ENCODE measurements at regions not wholly inside any gene's neighbourhood (a gene's known extent, or its start where the extent isn't known, plus 50 kb on each side); places are given as distances from the start of the nearest gene placed in this dataset.

GRCh38 chr7:128167791-128168666, 73.0 kb upstream of the LEP start:
- ATAC-seq, result no peak
- H3K36me3 ChIP-seq, result no peaks in the 10 kb centered on the region
- peaks cover 60% of the 10 kb centered on the region for H3K27me3 ChIP-seq
- DNase-seq, result no peak
- TF ChIP-seq, protein P1, sequence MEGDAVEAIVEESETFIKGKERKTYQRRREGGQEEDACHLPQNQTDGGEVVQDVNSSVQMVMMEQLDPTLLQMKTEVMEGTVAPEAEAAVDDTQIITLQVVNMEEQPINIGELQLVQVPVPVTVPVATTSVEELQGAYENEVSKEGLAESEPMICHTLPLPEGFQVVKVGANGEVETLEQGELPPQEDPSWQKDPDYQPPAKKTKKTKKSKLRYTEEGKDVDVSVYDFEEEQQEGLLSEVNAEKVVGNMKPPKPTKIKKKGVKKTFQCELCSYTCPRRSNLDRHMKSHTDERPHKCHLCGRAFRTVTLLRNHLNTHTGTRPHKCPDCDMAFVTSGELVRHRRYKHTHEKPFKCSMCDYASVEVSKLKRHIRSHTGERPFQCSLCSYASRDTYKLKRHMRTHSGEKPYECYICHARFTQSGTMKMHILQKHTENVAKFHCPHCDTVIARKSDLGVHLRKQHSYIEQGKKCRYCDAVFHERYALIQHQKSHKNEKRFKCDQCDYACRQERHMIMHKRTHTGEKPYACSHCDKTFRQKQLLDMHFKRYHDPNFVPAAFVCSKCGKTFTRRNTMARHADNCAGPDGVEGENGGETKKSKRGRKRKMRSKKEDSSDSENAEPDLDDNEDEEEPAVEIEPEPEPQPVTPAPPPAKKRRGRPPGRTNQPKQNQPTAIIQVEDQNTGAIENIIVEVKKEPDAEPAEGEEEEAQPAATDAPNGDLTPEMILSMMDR (IDR thresholded peaks at IDR 0.05), result no peak
- no peak overlapping the region for H3K27ac ChIP-seq
- peaks cover 19% of the 10 kb centered on the region for H3K4me1 ChIP-seq
- intact Hi-C loops (cut with DNase I), result no loop called here
- H3K9me3 ChIP-seq, result no peaks in the 10 kb centered on the region
- H3K4me3 ChIP-seq, result peak overlapping the region; percentile 45

- TF ChIP-seq, protein P1 (IDR thresholded peaks at IDR 0.05), result no peak
- DNase-seq, result no peak
- Histone ChIP-seq H3K9me3 (no peaks in the 10 kb centered on the region), H3K27ac (no peak overlapping the region), H3K4me3 (no peak overlapping the region), H3K4me1 (peaks cover 19% of the 10 kb centered on the region), H3K36me3 (no peaks in the 10 kb centered on the region), H3K27me3 (peaks cover 54% of the 10 kb centered on the region)
- intact Hi-C loops (cut with DNase I), result no loop called here
- peak; percentile 7 for ATAC-seq
Observed at GRCh38 chr7:128168667-128169210, 72.3 kb upstream of the LEP start.

GRCh38 chr7:128170461-128170860, 70.6 kb upstream of the LEP start:
- Histone ChIP-seq H3K4me3 (no peak overlapping the region), H3K4me1 (peaks cover 19% of the 10 kb centered on the region), H3K27me3 (peaks cover 37% of the 10 kb centered on the region), H3K27ac (no peak overlapping the region), H3K36me3 (no peaks in the 10 kb centered on the region), H3K9me3 (no peaks in the 10 kb centered on the region)
- DNase-seq (no peak), ATAC-seq (no peak)
- intact Hi-C loops (cut with DNase I), result no loop called here
- TF ChIP-seq, protein P1 (IDR thresholded peaks at IDR 0.05), result no peak

GRCh38 chr7:128171342-128171918, 69.6 kb upstream of the LEP start:
- Histone ChIP-seq H3K4me1 (peaks cover 18% of the 10 kb centered on the region), H3K4me3 (no peak overlapping the region), H3K27ac (no peak overlapping the region), H3K36me3 (no peaks in the 10 kb centered on the region), H3K9me3 (no peaks in the 10 kb centered on the region), H3K27me3 (peaks cover 32% of the 10 kb centered on the region)
- ATAC-seq (no peak), DNase-seq (no peak)
- intact Hi-C loops (cut with DNase I), result no loop called here
- TF ChIP-seq, protein P1 (IDR thresholded peaks at IDR 0.05), result no peak

GRCh38 chr7:128172151-128172550, 68.9 kb upstream of the LEP start:
- peaks cover 11% of the 10 kb centered on the region for H3K4me1 ChIP-seq

More at GRCh38 chr7:128172151-128172550, 68.9 kb upstream of the LEP start:
- no peaks in the 10 kb centered on the region for H3K9me3 ChIP-seq
- DNase-seq (no peak), ATAC-seq (no peak)
- H3K27me3 ChIP-seq, result peaks cover 29% of the 10 kb centered on the region
- no peak overlapping the region for H3K4me3 ChIP-seq
- TF ChIP-seq, protein P1 (IDR thresholded peaks at IDR 0.05), result no peak
- no peak overlapping the region for H3K27ac ChIP-seq
- no peaks in the 10 kb centered on the region for H3K36me3 ChIP-seq
- intact Hi-C loops (cut with DNase I), result no loop called here

All from upper lobe of right lung (tissue), 1 donor.